Heart left ventricle (tissue), 16 donors: ENCODE measurements at regions not wholly inside any gene's neighbourhood (a gene's known extent, or its start where the extent isn't known, plus 50 kb on each side); places are given as distances from the start of the nearest gene placed in this dataset.

Experiments used
- ATAC-seq, 4 donors: fragments of 200-7000 bp; cut with Tn5 transposase; one replicate each; pipeline ENCODE4 v1.9.1; 2020 to 2022; ENCODE audit warnings: moderate library complexity in 4 of 4, mild to moderate bottlenecking in 3 of 4, moderate number of reproducible peaks in 1 of 4
- DNase-seq, 5 donors: peaks; one replicate each; pipeline ENCODE4 v3.0.0-alpha.2; 2020
- H3K27ac ChIP-seq, 12 donors: fragments of 200-600 bp; sonication (generic) in 4 of 12; one replicate each; pipeline versions ENCODE4 v1.5.0 to v1.8.0; 2016 to 2022; ENCODE audit warnings: mild to moderate bottlenecking in 2 of 12
- H3K27me3 ChIP-seq, 9 donors: fragments of 200-600 bp; sonication (generic) in 2 of 9; one replicate each; pipeline versions ENCODE4 v1.5.1 to v1.8.0; 2016 to 2022; ENCODE audit warnings: mild to moderate bottlenecking in 3 of 9
- H3K36me3 ChIP-seq, 9 donors: fragments of 200-600 bp; sonication (generic) in 2 of 9; one replicate each; pipeline versions ENCODE4 v1.5.0 to v1.8.0; 2018 to 2022; ENCODE audit warnings: mild to moderate bottlenecking in 2 of 9
- H3K4me1 ChIP-seq, 12 donors: fragments of 200-600 bp; sonication (generic) in 4 of 12; one replicate each; pipeline versions ENCODE4 v1.5.0 to v1.8.0; 2016 to 2022; ENCODE audit warnings: mild to moderate bottlenecking in 3 of 12
- H3K4me3 ChIP-seq, 12 donors: fragments of 200-600 bp; sonication (generic) in 4 of 12; one replicate each; pipeline versions ENCODE4 v1.5.0 to v1.8.0; 2017 to 2022; ENCODE audit warnings: mild to moderate bottlenecking in 9 of 12, moderate library complexity in 4 of 12
- H3K9me3 ChIP-seq, 12 donors: fragments of 200-600 bp; sonication (generic) in 4 of 12; one replicate each; pipeline versions ENCODE4 v1.5.0 to v1.8.0; 2016 to 2022; ENCODE audit warnings: mild to moderate bottlenecking in 1 of 12
- POLR2A ChIP-seq, 2 donors: fragments of 450-650 bp; IDR thresholded peaks; one replicate each; pipeline ENCODE4 v1.6.1; 2017; ENCODE audit warnings: antibody characterized with exemption in 2 of 2, mild to moderate bottlenecking in 2 of 2, moderate library complexity in 2 of 2
- WGBS, 4 donors: extraction: QIAGEN DNeasy Blood & Tissue Kit in 2 of 4; methylation state at CpG; one replicate each; pipeline versions ENCODE4 v1.1.5 to v1.1.7; 2013 to 2018; 5-methylcytosine and 5-hydroxymethylcytosine counted together
- intact Hi-C, 10 donors: fragments of 100-400 bp; cut with DNase I; formaldehyde crosslinking; loops; one replicate each; pipeline versions ENCODE4 v1.11.1 to v1.14.2; 2022
- TF ChIP-seq, protein P1 (sequence below), 12 donors: fragments of 200-600 bp; sonication (generic) in 4 of 12; IDR thresholded peaks; one replicate each; pipeline versions ENCODE4 v1.5.0 to v1.8.0; 2018 to 2022; ENCODE audit warnings: antibody characterized with exemption in 12 of 12, mild to moderate bottlenecking in 5 of 12
- donor health status: ischemic (EF 13 %, LVEDD 7.1; RV severe dilation, severe dysfunction).
- donor health status: healthy with polysubstance abuse.
- donor health status: DM: no; HTN: yes; CAD: no.
- donor health status: DM: no; HTN: no; CAD: no.
- donor health status: ischemic (EF 25% LVEDD 6.9; RV normal size, moderate dysfunction).
- donor health status: ischemic (EF 25% LVEDD 5.7; RV mildly dilated, moderate dysfunction).
- donor health status: healthy.
- donor health status: DM: yes; HTN: yes; CAD: no.
- donor health status: ischemic (EF 35%, LVEDD 5.7; RV mildly dilated, moderate dysfunction).
- donor health status: nonischemic (EF 11% LVEDD 7.7; RV severe dilation, severe dysfunction).
- donor health status: DM: yes; HTN: yes; CAD: no.
- donor health status: PGD.
- donor health status: ischemic (EF 29% LVEDD 5.4; RV normal size, mild dysfunction).
- donor health status: nonischemic (EF 23%, LVEDD 6.1; RV moderate dilation, normal function).

GRCh38 chr2:208927867-208928266 is 496.0 kb upstream of the MAP2 start:
- H3K27ac ChIP-seq = no peak overlapping the region
- H3K4me1 ChIP-seq = no peaks in the 10 kb centered on the region

DNA sequence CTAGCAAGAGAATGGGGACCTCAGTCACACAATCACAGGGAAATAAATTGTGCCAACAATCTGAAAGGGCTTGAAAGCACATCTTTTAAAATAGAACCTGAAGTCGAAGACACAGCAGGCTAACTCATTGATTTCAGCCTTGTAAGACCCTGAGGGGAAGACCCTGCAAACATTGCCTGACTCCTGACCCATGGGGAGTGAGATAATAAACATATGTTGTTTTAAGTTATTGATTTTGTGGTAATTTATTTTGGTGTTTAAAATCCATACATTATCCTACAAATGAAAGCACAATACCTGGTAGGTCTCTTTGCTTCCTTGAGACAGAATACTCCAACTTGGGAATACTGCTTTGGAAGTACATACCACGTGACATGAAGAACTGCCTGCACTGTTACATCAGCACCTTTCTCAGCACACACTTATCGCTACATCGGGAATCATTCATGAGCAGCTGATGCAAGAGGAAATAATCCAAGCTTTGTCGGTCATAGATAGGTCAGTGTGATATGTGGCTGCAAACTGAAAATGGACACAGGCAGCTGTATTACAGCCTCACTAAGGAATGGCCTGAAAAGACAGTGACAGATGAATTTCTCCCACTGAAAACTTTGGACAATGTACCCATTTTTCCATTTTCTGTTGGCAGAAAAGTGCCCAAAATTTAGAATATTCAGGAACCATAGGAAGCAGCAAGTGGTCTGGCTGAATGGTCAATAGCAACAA is 494.5 kb upstream of the MAP2 start:
- DNase-seq = no peak
- Histone ChIP-seq H3K4me1 (no peaks in the 10 kb centered on the region), H3K9me3 (peaks cover 0 to 2% (median 0%) of the 10 kb centered on the region in 12 donors), H3K4me3 (no peak overlapping the region), H3K27ac (no peak overlapping the region), H3K36me3 (no peaks in the 10 kb centered on the region), H3K27me3 (no peaks in the 10 kb centered on the region)
- ATAC-seq = no peak
- TF ChIP-seq POLR2A (IDR thresholded peaks at IDR 0.05) = no peak
- TF ChIP-seq, protein P1, sequence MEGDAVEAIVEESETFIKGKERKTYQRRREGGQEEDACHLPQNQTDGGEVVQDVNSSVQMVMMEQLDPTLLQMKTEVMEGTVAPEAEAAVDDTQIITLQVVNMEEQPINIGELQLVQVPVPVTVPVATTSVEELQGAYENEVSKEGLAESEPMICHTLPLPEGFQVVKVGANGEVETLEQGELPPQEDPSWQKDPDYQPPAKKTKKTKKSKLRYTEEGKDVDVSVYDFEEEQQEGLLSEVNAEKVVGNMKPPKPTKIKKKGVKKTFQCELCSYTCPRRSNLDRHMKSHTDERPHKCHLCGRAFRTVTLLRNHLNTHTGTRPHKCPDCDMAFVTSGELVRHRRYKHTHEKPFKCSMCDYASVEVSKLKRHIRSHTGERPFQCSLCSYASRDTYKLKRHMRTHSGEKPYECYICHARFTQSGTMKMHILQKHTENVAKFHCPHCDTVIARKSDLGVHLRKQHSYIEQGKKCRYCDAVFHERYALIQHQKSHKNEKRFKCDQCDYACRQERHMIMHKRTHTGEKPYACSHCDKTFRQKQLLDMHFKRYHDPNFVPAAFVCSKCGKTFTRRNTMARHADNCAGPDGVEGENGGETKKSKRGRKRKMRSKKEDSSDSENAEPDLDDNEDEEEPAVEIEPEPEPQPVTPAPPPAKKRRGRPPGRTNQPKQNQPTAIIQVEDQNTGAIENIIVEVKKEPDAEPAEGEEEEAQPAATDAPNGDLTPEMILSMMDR (IDR thresholded peaks at IDR 0.05) = no peak
- 62 to 73% (median 67%) methylated on average over 5 of the region's 5 CpGs for WGBS, 4 donors
- intact Hi-C loops = no loop called here

More at GRCh38 chr2:208927867-208928266, 496.0 kb upstream of the MAP2 start:
- DNase-seq (no peak), ATAC-seq (no peak)
- TF ChIP-seq, protein P1 (IDR thresholded peaks at IDR 0.05) = no peak
- TF ChIP-seq POLR2A (IDR thresholded peaks at IDR 0.05) = no peak
- peaks cover 0 to 8% (median 0%) of the 10 kb centered on the region in 12 donors for H3K9me3 ChIP-seq
- H3K27me3 ChIP-seq = no peaks in the 10 kb centered on the region
- intact Hi-C loops = no loop called here
- H3K4me3 ChIP-seq = no peak overlapping the region
- H3K36me3 ChIP-seq = no peaks in the 10 kb centered on the region

DNA sequence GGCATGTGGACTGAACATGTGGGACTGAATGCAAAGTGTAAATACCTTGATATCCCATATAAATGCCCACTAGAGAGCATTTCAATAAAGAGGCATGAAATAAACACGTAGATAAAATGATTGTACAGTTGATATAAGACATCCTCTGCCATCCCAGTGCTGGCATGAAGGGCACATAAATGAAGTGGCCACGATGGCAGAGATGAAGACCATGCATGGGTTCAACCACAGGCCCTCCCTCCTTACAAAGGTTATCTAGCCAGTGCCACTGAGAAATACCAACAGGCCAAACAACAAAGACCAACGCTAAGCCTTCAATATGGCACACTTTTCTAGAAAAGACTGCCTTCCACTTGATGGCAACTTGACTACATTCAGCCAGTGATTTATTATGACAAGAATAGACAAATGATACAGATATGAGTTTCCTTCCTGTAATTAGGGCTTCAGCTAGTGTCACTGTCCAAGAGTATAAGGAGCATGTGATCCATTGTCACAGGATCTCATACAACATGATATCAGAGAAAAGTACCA is 493.9 kb upstream of the MAP2 start:
- Histone ChIP-seq H3K9me3 (no peaks in the 10 kb centered on the region), H3K27ac (no peak overlapping the region), H3K4me3 (no peak overlapping the region), H3K4me1 (no peaks in the 10 kb centered on the region), H3K27me3 (no peaks in the 10 kb centered on the region), H3K36me3 (no peaks in the 10 kb centered on the region)
- intact Hi-C loops = no loop called here
- TF ChIP-seq, protein P1 (IDR thresholded peaks at IDR 0.05) = no peak
- no peak for TF ChIP-seq POLR2A (IDR thresholded peaks at IDR 0.05)
- DNase-seq (no peak), ATAC-seq (no peak)
- 76 to 88% (median 82%) methylated on average over 3 of the region's 3 CpGs for WGBS, 4 donors

GRCh38 chr2:208935531-208935930 is 488.3 kb upstream of the MAP2 start:
- H3K4me3 ChIP-seq = no peak overlapping the region
- no peaks in the 10 kb centered on the region for H3K9me3 ChIP-seq
- no peaks in the 10 kb centered on the region for H3K36me3 ChIP-seq
- DNase-seq = no peak
- H3K27me3 ChIP-seq = no peaks in the 10 kb centered on the region
- no peaks in the 10 kb centered on the region for H3K4me1 ChIP-seq
- TF ChIP-seq, protein P1 (IDR thresholded peaks at IDR 0.05) = no peak
- TF ChIP-seq POLR2A (IDR thresholded peaks at IDR 0.05) = no peak
- no peak for ATAC-seq
- intact Hi-C loops = no loop called here
- H3K27ac ChIP-seq = no peak overlapping the region
- WGBS, 4 donors = 81 to 87% (median 83%) methylated on average over 2 of the region's 2 CpGs
